Muscle of leg (tissue), 3 donors: ENCODE measurements at regions not wholly inside any gene's neighbourhood (a gene's known extent, or its start where the extent isn't known, plus 50 kb on each side); places are given as distances from the start of the nearest gene placed in this dataset.

Source experiments
- DNase-seq: peaks from one replicate; pipeline ENCODE4 v3.0.0; 2013
- H3K27ac ChIP-seq: one replicate; pipeline ENCODE4 v1.5.1; 2013; ENCODE audit warnings: mild to moderate bottlenecking, low read length, control low read depth
- H3K27me3 ChIP-seq: one replicate; pipeline ENCODE4 v1.6.1; 2013; ENCODE audit warnings: low read length; ENCODE audit not compliant: control insufficient read depth, insufficient read depth
- H3K36me3 ChIP-seq: one replicate; pipeline ENCODE4 v1.6.1; 2013; ENCODE audit warnings: low read length; ENCODE audit not compliant: control insufficient read depth, insufficient read depth
- H3K4me1 ChIP-seq: one replicate; pipeline ENCODE4 v1.6.1; 2013; ENCODE audit warnings: low read length; ENCODE audit not compliant: control insufficient read depth, insufficient read depth
- H3K4me3 ChIP-seq: one replicate; pipeline ENCODE4 v1.5.1; 2013; ENCODE audit warnings: low read length, control low read depth
- H3K9me3 ChIP-seq: replicated peaks from 2 replicates; pipeline ENCODE4 v1.6.1; 2013; ENCODE audit warnings: low read depth, low read length; ENCODE audit not compliant: control insufficient read depth
- WGBS: methylation state at CpG from one replicate; pipeline ENCODE4 v1.1.5; 2013; ENCODE audit warnings: missing lambda C conversion rate; ENCODE audit not compliant: insufficient coverage; 5-methylcytosine and 5-hydroxymethylcytosine counted together

- 17% methylated on average over 2 of the region's 3 CpGs for WGBS
- no peaks in the 10 kb centered on the region for H3K9me3 ChIP-seq
- H3K4me1 ChIP-seq: peaks cover 3% of the 10 kb centered on the region
- peak; percentile 79 for DNase-seq
- no peak overlapping the region for H3K4me3 ChIP-seq
- no peaks in the 10 kb centered on the region for H3K36me3 ChIP-seq
- no peak overlapping the region for H3K27ac ChIP-seq
- H3K27me3 ChIP-seq: peaks cover 2% of the 10 kb centered on the region
Observed at GRCh38 chr12:114194956-114195355, 211.0 kb downstream of the TBX5 start.

- DNase-seq: no peak
- H3K4me3 ChIP-seq: no peak overlapping the region
- H3K27me3 ChIP-seq: peaks cover 2% of the 10 kb centered on the region
- no peaks in the 10 kb centered on the region for H3K9me3 ChIP-seq
- H3K27ac ChIP-seq: no peak overlapping the region
- WGBS: no CpG with 5 or more reads among the region's 5 CpGs
- H3K36me3 ChIP-seq: no peaks in the 10 kb centered on the region
- H3K4me1 ChIP-seq: peaks cover 3% of the 10 kb centered on the region
Observed at GRCh38 chr12:114194066-114194465, 211.9 kb downstream of the TBX5 start.

DNA sequence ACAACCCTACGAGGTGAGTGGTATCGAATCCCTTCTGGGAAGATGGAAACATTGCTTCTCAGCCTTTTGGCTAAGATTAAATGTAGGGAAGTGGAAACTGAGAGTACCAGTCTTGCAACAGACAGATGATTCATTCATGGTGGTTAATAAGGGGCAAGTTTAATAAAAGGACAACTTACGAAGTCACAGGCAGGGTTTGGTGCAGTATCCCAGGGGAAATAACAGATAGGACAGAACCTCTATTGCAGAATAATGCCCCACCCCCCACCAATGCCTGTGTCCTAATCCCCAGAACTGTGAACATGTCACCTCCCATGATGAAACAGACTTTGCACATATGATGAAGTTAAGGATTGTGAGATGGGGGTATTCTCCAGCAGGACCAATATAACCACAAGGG lies 212.5 kb downstream of the TBX5 start:
- DNase-seq: no peak
- Histone ChIP-seq H3K27ac (no peak overlapping the region), H3K4me3 (no peak overlapping the region), H3K36me3 (no peaks in the 10 kb centered on the region), H3K4me1 (peaks cover 3% of the 10 kb centered on the region), H3K9me3 (no peaks in the 10 kb centered on the region), H3K27me3 (peaks cover 2% of the 10 kb centered on the region)
- WGBS: no CpG with 5 or more reads among the region's 3 CpGs

DNA sequence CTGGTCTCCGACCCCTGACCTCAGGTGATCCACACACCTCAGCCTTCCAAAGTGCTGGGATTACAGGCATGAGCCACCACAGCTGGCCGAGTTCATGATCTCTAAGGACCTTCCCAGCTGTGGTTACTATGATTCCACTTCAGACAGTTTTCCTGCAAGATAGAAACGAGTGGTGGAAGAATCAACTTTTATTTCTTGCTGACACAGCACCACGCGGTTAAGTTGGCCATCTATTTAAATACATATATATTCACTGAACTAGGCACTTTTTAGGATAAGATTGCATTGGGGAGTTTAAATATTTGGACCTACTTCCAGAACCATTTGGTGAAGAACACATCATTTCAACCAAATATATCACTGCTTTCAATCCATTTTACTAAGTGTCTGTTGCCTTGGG lies 213.4 kb downstream of the TBX5 start:
- Histone ChIP-seq H3K27ac (no peak overlapping the region), H3K27me3 (peaks cover 2% of the 10 kb centered on the region), H3K9me3 (no peaks in the 10 kb centered on the region), H3K36me3 (no peaks in the 10 kb centered on the region), H3K4me3 (no peak overlapping the region), H3K4me1 (peaks cover 3% of the 10 kb centered on the region)
- no peak for DNase-seq
- WGBS: 33% methylated on average over 1 of the region's 5 CpGs

DNA sequence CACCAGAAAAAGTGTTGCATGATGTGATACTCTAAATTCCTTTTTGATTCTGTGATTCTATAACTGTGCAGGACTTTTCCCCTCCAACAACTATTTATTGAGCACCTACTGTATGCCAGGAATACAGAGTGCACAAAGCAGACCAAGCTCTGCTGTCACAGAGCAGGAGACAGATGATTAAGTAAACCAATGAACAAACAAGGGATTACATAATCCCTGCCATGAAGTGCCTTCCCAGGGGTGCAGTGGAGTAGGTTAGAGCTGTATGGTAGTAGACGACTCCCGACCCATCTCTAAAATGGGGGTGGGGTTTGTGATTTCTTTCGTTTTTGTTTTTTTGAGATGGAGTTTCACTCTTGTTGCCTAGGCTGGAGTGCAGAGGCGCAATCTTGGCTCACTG lies 213.9 kb downstream of the TBX5 start:
- H3K4me1 ChIP-seq: peaks cover 3% of the 10 kb centered on the region
- DNase-seq: no peak
- no peak overlapping the region for H3K4me3 ChIP-seq
- no peaks in the 10 kb centered on the region for H3K9me3 ChIP-seq
- H3K27ac ChIP-seq: no peak overlapping the region
- peaks cover 2% of the 10 kb centered on the region for H3K27me3 ChIP-seq
- H3K36me3 ChIP-seq: no peaks in the 10 kb centered on the region
- 100% methylated on average over 1 of the region's 4 CpGs for WGBS

- Histone ChIP-seq H3K27ac (no peak overlapping the region), H3K27me3 (peaks cover 5% of the 10 kb centered on the region), H3K9me3 (no peaks in the 10 kb centered on the region), H3K36me3 (no peaks in the 10 kb centered on the region), H3K4me3 (no peak overlapping the region), H3K4me1 (peaks cover 3% of the 10 kb centered on the region)
- WGBS: no CpG with 5 or more reads among the region's 6 CpGs
- DNase-seq: no peak
Observed at GRCh38 chr12:114191581-114191980, 214.4 kb downstream of the TBX5 start.

DNA sequence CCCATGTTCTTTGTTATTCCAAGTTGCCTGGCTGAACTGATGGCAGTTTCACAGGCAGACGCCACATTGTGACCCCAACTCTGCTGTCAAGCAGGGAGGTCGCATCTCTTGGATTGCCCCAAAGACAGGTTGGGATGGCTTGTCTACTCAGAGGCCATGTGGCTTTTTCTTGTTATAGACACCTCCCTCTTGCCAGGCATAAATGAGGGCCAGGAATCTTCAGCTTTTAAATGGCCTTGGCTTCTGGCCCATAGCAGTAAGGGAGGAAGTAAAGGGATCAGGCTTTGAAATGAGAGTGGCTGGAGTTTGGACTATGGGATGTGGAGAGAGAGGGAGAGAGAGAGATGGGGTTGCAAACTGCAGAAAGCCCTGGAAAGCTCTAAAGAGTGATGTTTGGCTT lies 215.0 kb downstream of the TBX5 start:
- DNase-seq: no peak
- 71% methylated on average over 1 of the region's 2 CpGs for WGBS
- Histone ChIP-seq H3K4me3 (no peak overlapping the region), H3K4me1 (peaks cover 3% of the 10 kb centered on the region), H3K27me3 (peaks cover 11% of the 10 kb centered on the region), H3K36me3 (no peaks in the 10 kb centered on the region), H3K9me3 (no peaks in the 10 kb centered on the region), H3K27ac (no peak overlapping the region)

GRCh38 chr12:114189266-114189665 lies 216.7 kb downstream of the TBX5 start:
- no peak for DNase-seq
- Histone ChIP-seq H3K27ac (no peak overlapping the region), H3K36me3 (no peaks in the 10 kb centered on the region), H3K4me3 (no peak overlapping the region), H3K4me1 (no peaks in the 10 kb centered on the region), H3K9me3 (no peaks in the 10 kb centered on the region), H3K27me3 (peaks cover 11% of the 10 kb centered on the region)
- WGBS: 80% methylated on average over 3 of the region's 4 CpGs

DNA sequence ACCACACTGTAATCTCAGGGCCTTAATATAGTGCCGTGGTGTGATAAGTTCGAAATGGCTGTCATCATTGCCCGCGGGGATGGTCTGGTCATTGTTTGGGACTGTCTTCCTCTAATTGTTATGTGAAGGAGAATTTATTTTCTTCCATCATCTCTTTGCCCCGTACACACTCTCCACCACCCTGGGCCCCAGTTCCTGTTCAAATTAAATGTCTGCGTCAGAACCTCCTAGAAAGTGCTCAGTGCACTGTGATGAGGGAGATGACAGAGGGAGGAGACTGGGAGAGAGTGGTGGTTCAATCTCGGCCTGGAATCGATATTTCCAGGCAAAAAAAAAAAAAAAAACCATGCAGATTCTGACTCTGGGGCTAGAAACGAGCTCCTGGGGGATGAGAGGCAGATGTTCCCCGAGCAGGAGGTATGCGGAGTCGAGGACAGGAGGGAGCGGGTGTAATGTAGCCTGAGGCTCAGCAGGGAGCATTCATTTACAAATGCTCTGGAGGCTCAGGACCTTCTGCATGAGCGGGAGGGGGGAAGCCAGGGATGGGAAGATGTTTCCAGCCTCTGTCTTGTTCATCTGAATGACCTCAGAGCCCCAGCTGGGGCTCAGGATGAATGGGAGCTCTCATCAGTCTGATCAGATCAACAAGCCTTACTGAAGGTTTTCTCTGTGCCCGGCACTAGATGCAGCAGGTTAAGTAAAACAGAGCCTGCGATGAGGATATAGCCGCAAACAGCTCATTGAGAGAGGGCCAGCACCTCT lies 219.5 kb downstream of the TBX5 start:
- Histone ChIP-seq H3K4me1 (no peaks in the 10 kb centered on the region), H3K4me3 (no peak overlapping the region), H3K27me3 (peaks cover 11% of the 10 kb centered on the region), H3K36me3 (no peaks in the 10 kb centered on the region), H3K27ac (no peak overlapping the region), H3K9me3 (no peaks in the 10 kb centered on the region)
- DNase-seq: no peak
- WGBS: 19% methylated on average over 12 of the region's 17 CpGs

DNA sequence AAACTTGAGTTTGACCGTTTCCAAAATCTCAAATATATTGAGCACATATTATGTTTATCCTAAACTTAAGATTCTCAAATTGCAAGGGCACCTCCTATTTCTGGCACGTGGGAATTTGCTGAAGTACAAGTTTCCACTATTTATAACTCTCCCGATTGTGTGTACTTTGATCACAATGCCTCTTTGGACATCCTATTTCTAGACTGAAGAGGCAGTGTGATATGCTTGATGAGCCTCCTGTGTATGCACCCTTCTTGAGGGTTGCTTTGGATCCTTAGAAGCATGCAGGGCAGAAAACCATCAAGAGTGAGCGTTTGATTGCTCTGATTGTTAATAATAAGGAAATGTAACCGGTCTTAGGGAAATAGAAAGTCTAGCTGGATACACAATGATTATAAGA lies 218.9 kb upstream of the RBM19 start:
- Histone ChIP-seq H3K27ac (no peak overlapping the region), H3K9me3 (no peaks in the 10 kb centered on the region), H3K36me3 (no peaks in the 10 kb centered on the region), H3K27me3 (peaks cover 11% of the 10 kb centered on the region), H3K4me1 (no peaks in the 10 kb centered on the region), H3K4me3 (no peak overlapping the region)
- DNase-seq: no peak
- 75% methylated on average over 2 of the region's 5 CpGs for WGBS

DNA sequence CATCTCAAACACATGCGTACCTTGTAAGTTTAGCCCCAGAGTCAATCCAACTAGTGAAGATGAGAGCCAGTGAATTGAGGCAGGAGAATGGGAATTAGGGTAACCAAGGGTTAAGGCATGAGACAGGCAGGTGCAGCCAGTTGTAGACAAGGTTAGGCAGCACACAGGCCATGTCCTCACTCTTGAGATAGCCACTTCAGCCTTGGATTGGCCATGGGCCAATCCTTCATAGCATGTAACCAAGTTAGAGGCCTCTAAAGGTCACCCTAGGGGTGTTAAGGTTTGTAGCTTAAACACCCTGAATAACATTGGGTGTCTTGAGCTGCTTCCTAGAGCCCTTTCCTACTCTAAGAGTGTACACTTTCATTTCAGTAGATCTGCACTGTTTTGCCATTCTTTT lies 208.2 kb upstream of the RBM19 start:
- Histone ChIP-seq H3K4me1 (no peaks in the 10 kb centered on the region), H3K27ac (no peak overlapping the region), H3K9me3 (no peaks in the 10 kb centered on the region), H3K27me3 (no peaks in the 10 kb centered on the region), H3K36me3 (no peaks in the 10 kb centered on the region), H3K4me3 (no peak overlapping the region)
- DNase-seq: no peak
- 100% methylated on average over 1 of the region's 1 CpG for WGBS
